Memory B cell (primary cell): ENCODE measurements at regions not wholly inside any gene's neighbourhood (a gene's known extent, or its start where the extent isn't known, plus 50 kb on each side); places are given as distances from the start of the nearest gene placed in this dataset.

Experiments used
- ATAC-seq: fragments of 150-1000 bp; cut with Tn5 transposase; 2 replicates; pipeline ENCODE4 v1.10.0; 2021; ENCODE audit warnings: low read depth, mild to moderate bottlenecking, moderate library complexity
- DNase-seq, 2 donors: peaks; one replicate each; pipeline ENCODE4 v3.0.0; 2022; ENCODE audit warnings: low spot score in 2 of 2
- H3K27ac Mint-ChIP-seq: one replicate; pipeline ENCODE4 v1.8.0; 2022; ENCODE audit warnings: mild to moderate bottlenecking, moderate library complexity, mixed read lengths
- H3K27me3 Mint-ChIP-seq: one replicate; pipeline ENCODE4 v1.8.0; 2022; ENCODE audit warnings: mixed read lengths
- H3K36me3 Mint-ChIP-seq: one replicate; pipeline ENCODE4 v1.8.0; 2022; ENCODE audit warnings: mild to moderate bottlenecking, mixed read lengths
- H3K4me1 Mint-ChIP-seq: one replicate; pipeline ENCODE4 v1.8.0; 2022; ENCODE audit warnings: mixed read lengths
- H3K4me3 Mint-ChIP-seq: one replicate; pipeline ENCODE4 v1.8.0; 2022; ENCODE audit warnings: mild to moderate bottlenecking, moderate library complexity, mixed read lengths
- H3K9me3 Mint-ChIP-seq: one replicate; pipeline ENCODE4 v1.8.0; 2022; ENCODE audit warnings: mixed read lengths

- Mint-ChIP-seq H3K36me3 (no peaks in the 10 kb centered on the region), H3K27ac (no peak overlapping the region), H3K9me3 (peaks cover 11% of the 10 kb centered on the region), H3K27me3 (no peaks in the 10 kb centered on the region), H3K4me3 (no peak overlapping the region), H3K4me1 (peaks cover 4% of the 10 kb centered on the region)
- no peak for ATAC-seq
- DNase-seq: no peak
Measured at GRCh38 chr2:180291552-180292421, 284.7 kb upstream of the CWC22 start.

DNA sequence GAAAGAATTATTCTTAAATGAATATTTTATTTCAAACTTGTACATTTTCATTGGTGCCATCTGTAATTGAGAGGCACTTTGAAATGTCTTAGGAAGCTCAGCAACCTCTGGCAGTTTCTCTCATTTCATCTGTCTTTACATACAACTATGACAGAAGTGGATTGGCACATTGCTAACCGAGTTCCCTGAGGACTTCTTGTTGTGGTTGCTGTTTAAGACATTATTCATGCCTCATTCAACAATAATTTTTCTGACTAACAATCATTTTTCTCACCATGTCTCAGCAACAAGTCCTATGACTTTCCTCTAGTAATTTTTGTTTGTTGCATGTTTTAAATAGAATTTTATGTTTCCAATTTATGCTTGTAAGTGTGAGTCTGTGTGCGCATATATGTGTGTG lies 284.0 kb upstream of the CWC22 start:
- H3K9me3 Mint-ChIP-seq: peaks cover 11% of the 10 kb centered on the region
- H3K36me3 Mint-ChIP-seq: no peaks in the 10 kb centered on the region
- H3K27ac Mint-ChIP-seq: no peak overlapping the region
- peaks cover 4% of the 10 kb centered on the region for H3K4me1 Mint-ChIP-seq
- DNase-seq: no peak
- no peak for ATAC-seq
- no peak overlapping the region for H3K4me3 Mint-ChIP-seq
- no peaks in the 10 kb centered on the region for H3K27me3 Mint-ChIP-seq

- Mint-ChIP-seq H3K9me3 (peaks cover 8% of the 10 kb centered on the region), H3K36me3 (no peaks in the 10 kb centered on the region), H3K4me3 (no peak overlapping the region), H3K27me3 (peaks cover 1% of the 10 kb centered on the region), H3K4me1 (peaks cover 4% of the 10 kb centered on the region), H3K27ac (no peak overlapping the region)
- no peak for DNase-seq
- ATAC-seq: no peak
Measured at GRCh38 chr2:180289627-180290026, 282.5 kb upstream of the CWC22 start.

GRCh38 chr2:180279581-180279980 lies 272.5 kb upstream of the CWC22 start:
- Mint-ChIP-seq H3K4me3 (no peak overlapping the region), H3K27me3 (no peaks in the 10 kb centered on the region), H3K27ac (no peak overlapping the region), H3K9me3 (peaks cover 5% of the 10 kb centered on the region), H3K4me1 (no peaks in the 10 kb centered on the region), H3K36me3 (peaks cover 1% of the 10 kb centered on the region)
- DNase-seq: no peak
- no peak for ATAC-seq

- Mint-ChIP-seq H3K4me1 (no peaks in the 10 kb centered on the region), H3K36me3 (peaks cover 1% of the 10 kb centered on the region), H3K27ac (no peak overlapping the region), H3K4me3 (no peak overlapping the region), H3K27me3 (no peaks in the 10 kb centered on the region), H3K9me3 (peaks cover 9% of the 10 kb centered on the region)
- DNase-seq (no peak), ATAC-seq (no peak)
Measured at GRCh38 chr2:180276733-180277132, 269.6 kb upstream of the CWC22 start.

GRCh38 chr2:180268006-180268405 lies 260.9 kb upstream of the CWC22 start:
- peaks cover 8% of the 10 kb centered on the region for H3K9me3 Mint-ChIP-seq
- H3K36me3 Mint-ChIP-seq: no peaks in the 10 kb centered on the region
- H3K27ac Mint-ChIP-seq: no peak overlapping the region

DNA sequence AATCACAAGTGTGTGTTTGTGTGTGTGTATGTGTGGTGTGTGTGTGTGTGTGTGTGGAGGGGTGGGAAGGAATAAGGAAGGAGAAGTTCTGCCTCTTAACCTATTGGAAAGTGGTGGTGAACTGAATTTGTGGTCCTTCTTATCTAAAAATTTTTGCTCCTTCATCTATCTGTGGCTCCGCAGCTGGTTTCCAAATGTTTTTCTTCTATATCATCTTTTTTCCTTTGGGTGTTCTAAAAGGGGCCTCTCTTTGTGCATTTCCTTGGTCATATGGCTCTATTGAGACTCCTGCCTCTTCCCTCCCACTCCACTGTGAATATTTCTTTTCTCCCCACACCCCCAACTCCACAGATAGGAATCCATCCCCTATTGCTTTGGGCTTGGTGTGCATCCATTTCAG lies 254.9 kb upstream of the CWC22 start:
- Mint-ChIP-seq H3K27me3 (no peaks in the 10 kb centered on the region), H3K36me3 (no peaks in the 10 kb centered on the region), H3K9me3 (peaks cover 4% of the 10 kb centered on the region), H3K27ac (no peak overlapping the region), H3K4me1 (peaks cover 10% of the 10 kb centered on the region), H3K4me3 (no peak overlapping the region)
- no peak for DNase-seq
- ATAC-seq: no peak

More at GRCh38 chr2:180268006-180268405, 260.9 kb upstream of the CWC22 start:
- ATAC-seq (no peak), DNase-seq (no peak)
- no peak overlapping the region for H3K4me3 Mint-ChIP-seq
- H3K27me3 Mint-ChIP-seq: no peaks in the 10 kb centered on the region
- H3K4me1 Mint-ChIP-seq: no peaks in the 10 kb centered on the region

- Mint-ChIP-seq H3K4me1 (peaks cover 16% of the 10 kb centered on the region), H3K9me3 (no peaks in the 10 kb centered on the region), H3K36me3 (no peaks in the 10 kb centered on the region), H3K4me3 (no peak overlapping the region), H3K27me3 (no peaks in the 10 kb centered on the region), H3K27ac (no peak overlapping the region)
- DNase-seq: no peak
- ATAC-seq: no peak
Measured at GRCh38 chr2:180258579-180258978, 251.5 kb upstream of the CWC22 start.

- ATAC-seq (no peak), DNase-seq (no peak)
- Mint-ChIP-seq H3K27me3 (no peaks in the 10 kb centered on the region), H3K9me3 (no peaks in the 10 kb centered on the region), H3K36me3 (no peaks in the 10 kb centered on the region), H3K4me3 (no peak overlapping the region), H3K27ac (no peak overlapping the region), H3K4me1 (peaks cover 16% of the 10 kb centered on the region)
Measured at GRCh38 chr2:180258041-180258537, 251.0 kb upstream of the CWC22 start.

DNA sequence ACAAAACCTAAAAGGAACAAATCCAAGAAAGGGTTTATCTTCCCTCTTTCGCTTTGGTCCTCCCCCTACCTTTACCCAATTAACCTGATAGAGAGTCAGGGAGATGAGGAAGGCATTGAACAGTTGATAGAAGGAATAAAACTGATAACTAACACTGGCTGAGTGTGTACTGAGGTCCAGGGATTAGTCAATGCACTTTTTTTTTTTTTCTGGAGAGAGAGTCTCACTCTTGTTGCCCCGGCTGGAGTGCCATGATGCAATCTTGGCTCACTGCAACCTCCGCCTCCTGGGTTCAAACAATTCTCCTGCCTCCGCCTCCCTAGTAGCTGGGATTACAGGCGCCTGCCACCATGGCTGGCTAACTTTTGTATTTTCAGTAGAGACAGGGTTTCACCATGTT lies 250.2 kb upstream of the CWC22 start:
- H3K4me3 Mint-ChIP-seq: no peak overlapping the region
- peaks cover 16% of the 10 kb centered on the region for H3K4me1 Mint-ChIP-seq
- H3K36me3 Mint-ChIP-seq: no peaks in the 10 kb centered on the region
- no peaks in the 10 kb centered on the region for H3K9me3 Mint-ChIP-seq
- no peaks in the 10 kb centered on the region for H3K27me3 Mint-ChIP-seq
- no peak overlapping the region for H3K27ac Mint-ChIP-seq
- no peak for ATAC-seq
- no peak for DNase-seq

DNA sequence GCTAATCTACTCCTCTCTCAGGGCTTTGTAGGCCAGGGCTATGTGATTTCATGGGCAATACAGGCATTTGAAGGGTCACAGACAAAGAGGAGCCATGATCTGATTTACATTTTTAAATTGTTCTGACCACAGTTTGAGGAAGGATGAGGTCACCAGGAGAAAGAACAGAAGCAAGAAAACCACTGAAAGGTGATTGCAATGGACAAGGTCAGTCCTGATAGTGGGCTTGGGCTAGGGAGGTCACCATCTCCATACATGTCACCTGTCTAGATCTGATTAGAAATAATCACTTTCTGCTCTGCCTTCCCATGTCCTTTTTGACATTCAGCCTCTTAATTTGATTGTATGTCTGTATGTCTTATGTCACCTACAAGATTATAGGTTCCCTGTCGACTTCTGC lies 248.9 kb upstream of the CWC22 start:
- H3K27me3 Mint-ChIP-seq: no peaks in the 10 kb centered on the region

GRCh38 chr2:180254872-180255271 lies 247.8 kb upstream of the CWC22 start:
- DNase-seq (no peak), ATAC-seq (no peak)
- Mint-ChIP-seq H3K27ac (no peak overlapping the region), H3K9me3 (no peaks in the 10 kb centered on the region), H3K4me3 (no peak overlapping the region), H3K27me3 (no peaks in the 10 kb centered on the region), H3K36me3 (no peaks in the 10 kb centered on the region), H3K4me1 (peaks cover 8% of the 10 kb centered on the region)

More for the DNA sequence above, 248.9 kb upstream of the CWC22 start:
- Mint-ChIP-seq H3K4me3 (no peak overlapping the region), H3K27ac (no peak overlapping the region), H3K36me3 (no peaks in the 10 kb centered on the region), H3K9me3 (no peaks in the 10 kb centered on the region), H3K4me1 (peaks cover 12% of the 10 kb centered on the region)
- DNase-seq (no peak), ATAC-seq (no peak)

- Mint-ChIP-seq H3K27me3 (peaks cover 2% of the 10 kb centered on the region), H3K27ac (no peak overlapping the region), H3K4me1 (no peaks in the 10 kb centered on the region), H3K4me3 (no peak overlapping the region), H3K36me3 (no peaks in the 10 kb centered on the region), H3K9me3 (no peaks in the 10 kb centered on the region)
- no peak for DNase-seq
- ATAC-seq: no peak
Measured at GRCh38 chr2:180247658-180248057, 240.6 kb upstream of the CWC22 start.

DNA sequence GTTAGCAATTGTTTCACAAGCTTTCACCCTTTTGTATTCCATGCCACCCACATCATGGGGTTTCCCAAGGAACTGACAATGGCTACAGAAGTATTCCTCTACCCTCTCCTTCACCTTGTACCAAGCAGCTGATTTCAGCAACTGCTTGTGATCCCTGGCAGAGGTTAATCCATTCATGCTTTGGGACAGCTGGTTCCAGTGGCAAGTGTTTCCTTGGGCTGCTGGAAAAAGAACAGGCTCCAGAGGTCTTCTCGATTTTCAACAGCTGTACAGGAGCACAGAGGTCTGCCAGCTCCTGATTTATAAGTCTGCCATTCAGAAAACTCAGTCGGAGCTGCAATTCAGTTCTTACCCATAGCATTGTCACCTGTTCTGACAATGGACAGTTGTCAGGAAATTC lies 239.2 kb upstream of the CWC22 start:
- DNase-seq (no peak), ATAC-seq (no peak)
- H3K27me3 Mint-ChIP-seq: peaks cover 2% of the 10 kb centered on the region
- no peak overlapping the region for H3K4me3 Mint-ChIP-seq
- H3K9me3 Mint-ChIP-seq: no peaks in the 10 kb centered on the region
- H3K36me3 Mint-ChIP-seq: no peaks in the 10 kb centered on the region
- H3K4me1 Mint-ChIP-seq: no peaks in the 10 kb centered on the region
- H3K27ac Mint-ChIP-seq: no peak overlapping the region

DNA sequence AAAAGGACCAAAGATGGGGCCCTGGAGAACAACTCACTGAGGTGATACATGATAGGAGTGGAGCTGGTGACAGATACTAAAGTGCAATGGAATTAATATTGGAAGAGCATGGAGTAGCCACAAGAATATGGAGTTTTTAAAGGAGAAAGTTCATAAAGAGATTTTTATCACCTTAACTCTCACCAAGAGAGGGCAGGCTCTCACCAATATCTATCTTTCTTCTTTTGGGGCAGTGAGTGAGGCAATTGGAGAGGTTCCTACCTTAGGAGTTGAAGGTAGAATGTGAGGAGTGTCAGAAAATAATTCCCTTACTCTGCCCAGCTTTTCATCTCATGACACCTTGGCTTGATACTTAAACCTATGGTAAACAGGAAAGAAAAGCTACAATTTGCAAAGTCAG lies 233.7 kb upstream of the CWC22 start:
- Mint-ChIP-seq H3K27me3 (peaks cover 2% of the 10 kb centered on the region), H3K27ac (no peak overlapping the region), H3K9me3 (no peaks in the 10 kb centered on the region), H3K36me3 (no peaks in the 10 kb centered on the region), H3K4me1 (no peaks in the 10 kb centered on the region), H3K4me3 (no peak overlapping the region)
- no peak for DNase-seq
- no peak for ATAC-seq
